Ascending aorta (tissue), 2 donors: ENCODE measurements at regions not wholly inside any gene's neighbourhood (a gene's known extent, or its start where the extent isn't known, plus 50 kb on each side); places are given as distances from the start of the nearest gene placed in this dataset.
"Not testable (repeated sequence)": the region's sequence is repeated elsewhere in the genome, so short reads cannot be mapped to it uniquely, and the experiment has no call there.

ENCODE experiments used
- DNase-seq, 2 donors: peaks; one replicate each; pipeline ENCODE4 v3.0.0-alpha.2; 2019; ENCODE audit warnings: low spot score in 2 of 2
- H3K27ac ChIP-seq, 2 donors: fragments of 200-600 bp; sonication (generic); one replicate each; pipeline ENCODE4 v1.5.1; 2016 to 2017; ENCODE audit warnings: mild to moderate bottlenecking in 1 of 2
- H3K27me3 ChIP-seq: fragments of 200-600 bp; sonication (generic); one replicate; pipeline ENCODE4 v1.5.1; 2017
- H3K36me3 ChIP-seq, 2 donors: fragments of 200-600 bp; sonication (generic); one replicate each; pipeline ENCODE4 v1.5.1; 2016
- H3K4me1 ChIP-seq, 2 donors: fragments of 200-600 bp; sonication (generic); one replicate each; pipeline ENCODE4 v1.5.1; 2016 to 2017; ENCODE audit warnings: mild to moderate bottlenecking in 1 of 2
- H3K4me3 ChIP-seq, 2 donors: fragments of 200-600 bp; sonication (generic); one replicate each; pipeline ENCODE4 v1.5.1; 2016 to 2017; ENCODE audit warnings: mild to moderate bottlenecking in 1 of 2
- H3K9me3 ChIP-seq, 2 donors: fragments of 200-600 bp; sonication (generic); one replicate each; pipeline ENCODE4 v1.5.1; 2016
- intact Hi-C: fragments of 100-400 bp; cut with DNase I; formaldehyde crosslinking; loops from one replicate; pipeline ENCODE4 v1.15.1; 2023
- TF ChIP-seq, protein P1 (sequence below), 3 experiments: fragments of 200-600 bp in 2 of 3; fragments of 450-650 bp in 1 of 3; sonication (generic) in 2 of 3; IDR thresholded peaks; one replicate each; pipeline ENCODE4 v1.5.1; 2016 to 2019; ENCODE audit warnings: antibody characterized with exemption in 3 of 3, mild to moderate bottlenecking in 1 of 3, moderate library complexity in 1 of 3

DNA sequence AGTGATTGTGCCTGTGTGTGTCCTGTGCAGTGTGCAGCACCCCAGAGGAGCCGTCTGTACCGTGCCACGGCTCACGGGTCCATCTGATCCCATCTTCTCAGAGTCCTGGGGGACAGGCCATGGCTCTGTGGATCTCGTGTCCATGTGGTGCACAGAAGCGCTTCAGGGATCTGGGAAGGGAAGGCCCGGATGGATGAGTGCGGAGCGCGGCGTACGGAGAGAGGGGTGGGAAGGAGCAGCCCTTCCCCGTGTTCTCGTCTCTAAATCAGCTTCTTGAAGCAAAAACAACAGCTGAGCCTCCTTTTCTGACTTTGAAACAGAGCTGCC, 208.4 kb downstream of the LAT start:
- H3K27me3 ChIP-seq, H3K36me3 ChIP-seq, H3K9me3 ChIP-seq, H3K27ac ChIP-seq, H3K4me1 ChIP-seq, H3K4me3 ChIP-seq, intact Hi-C loops: not testable (repeated sequence)
- peak in 1 of 2 donors; percentile 37 for DNase-seq

DNA sequence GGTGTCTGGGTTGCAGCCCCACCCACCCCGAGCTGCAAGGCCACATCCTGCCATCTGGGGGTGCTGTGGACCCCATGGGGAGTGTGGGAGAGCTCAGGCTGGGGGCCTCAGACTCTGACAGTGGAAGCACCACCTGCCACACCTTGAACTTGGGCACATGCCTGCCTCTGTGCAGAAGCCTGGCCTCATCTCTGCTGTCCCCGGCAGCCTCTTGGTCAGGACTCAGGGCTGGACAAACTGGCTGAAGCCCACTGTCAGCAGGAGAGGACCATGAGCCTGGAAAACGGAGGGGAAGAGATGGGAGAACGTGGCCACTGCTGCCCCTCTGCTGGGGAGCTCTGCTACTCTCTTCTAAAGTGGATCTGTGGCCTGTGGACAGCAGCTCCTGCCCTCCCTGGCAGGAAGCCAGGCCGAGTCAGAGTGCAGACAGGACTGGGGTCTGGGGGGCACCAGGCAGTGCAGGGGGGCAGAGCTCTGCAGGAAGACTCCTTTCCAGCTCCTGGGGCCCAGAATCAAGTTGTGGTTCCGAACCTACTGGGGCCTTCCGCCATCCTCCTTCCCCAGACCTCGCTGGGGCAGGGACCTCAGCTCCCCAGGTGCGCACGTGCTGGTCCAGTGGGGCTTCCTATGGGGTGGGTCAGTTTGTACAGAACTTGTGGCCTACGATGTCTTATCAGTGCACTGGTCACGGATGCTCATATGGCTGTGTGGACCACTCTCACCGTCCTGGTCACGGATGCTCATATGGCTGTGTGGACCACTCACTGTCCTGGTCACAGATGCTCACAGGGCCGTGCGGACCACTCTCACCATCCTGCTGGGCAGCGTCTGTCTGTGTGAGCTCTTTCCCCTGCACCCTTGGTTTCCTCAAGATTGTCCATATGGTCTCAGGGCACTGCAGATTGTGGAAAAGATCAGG, 207.7 kb downstream of the LAT start:
- no peak overlapping the region for H3K27ac ChIP-seq
- intact Hi-C loops = no loop called here
- TF ChIP-seq, protein P1, sequence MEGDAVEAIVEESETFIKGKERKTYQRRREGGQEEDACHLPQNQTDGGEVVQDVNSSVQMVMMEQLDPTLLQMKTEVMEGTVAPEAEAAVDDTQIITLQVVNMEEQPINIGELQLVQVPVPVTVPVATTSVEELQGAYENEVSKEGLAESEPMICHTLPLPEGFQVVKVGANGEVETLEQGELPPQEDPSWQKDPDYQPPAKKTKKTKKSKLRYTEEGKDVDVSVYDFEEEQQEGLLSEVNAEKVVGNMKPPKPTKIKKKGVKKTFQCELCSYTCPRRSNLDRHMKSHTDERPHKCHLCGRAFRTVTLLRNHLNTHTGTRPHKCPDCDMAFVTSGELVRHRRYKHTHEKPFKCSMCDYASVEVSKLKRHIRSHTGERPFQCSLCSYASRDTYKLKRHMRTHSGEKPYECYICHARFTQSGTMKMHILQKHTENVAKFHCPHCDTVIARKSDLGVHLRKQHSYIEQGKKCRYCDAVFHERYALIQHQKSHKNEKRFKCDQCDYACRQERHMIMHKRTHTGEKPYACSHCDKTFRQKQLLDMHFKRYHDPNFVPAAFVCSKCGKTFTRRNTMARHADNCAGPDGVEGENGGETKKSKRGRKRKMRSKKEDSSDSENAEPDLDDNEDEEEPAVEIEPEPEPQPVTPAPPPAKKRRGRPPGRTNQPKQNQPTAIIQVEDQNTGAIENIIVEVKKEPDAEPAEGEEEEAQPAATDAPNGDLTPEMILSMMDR (IDR thresholded peaks at IDR 0.05) = no peak
- DNase-seq = peak in 1 of 2 donors; percentile 52
- no peaks in the 10 kb centered on the region for H3K4me1 ChIP-seq
- no peaks in the 10 kb centered on the region for H3K36me3 ChIP-seq
- no peaks in the 10 kb centered on the region for H3K9me3 ChIP-seq
- H3K27me3 ChIP-seq = no peaks in the 10 kb centered on the region
- no peak overlapping the region for H3K4me3 ChIP-seq

DNA sequence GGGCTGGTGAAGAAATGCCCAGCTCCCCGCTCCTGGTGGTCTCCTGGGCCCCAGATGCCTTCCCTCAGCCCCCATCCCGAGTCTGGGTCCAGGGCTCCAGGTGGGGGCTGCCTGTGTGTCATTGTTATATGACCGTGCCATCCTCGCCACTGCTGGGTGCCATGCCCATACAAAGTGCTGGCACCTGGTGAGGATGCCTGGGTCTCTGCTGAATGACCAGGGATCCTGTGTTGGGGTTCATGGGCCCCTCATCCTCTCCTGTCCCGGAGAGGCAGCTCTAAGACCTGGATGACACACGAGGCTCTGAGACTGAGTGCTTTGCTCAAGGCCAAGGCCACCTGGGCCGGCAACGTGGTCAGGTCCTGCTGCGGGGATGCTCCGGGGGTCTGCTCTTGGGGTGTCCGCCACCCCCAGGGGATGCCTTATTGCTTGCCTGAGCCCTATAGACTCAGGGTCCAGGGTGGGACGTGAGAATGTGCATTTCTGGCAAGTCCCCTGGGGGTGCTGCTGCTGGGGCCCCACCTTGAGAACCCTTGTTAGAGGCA, 206.9 kb downstream of the LAT start:
- intact Hi-C loops, H3K9me3 ChIP-seq, H3K27ac ChIP-seq, H3K4me3 ChIP-seq, H3K36me3 ChIP-seq, H3K4me1 ChIP-seq, H3K27me3 ChIP-seq: not testable (repeated sequence)
- DNase-seq = peak in 1 of 2 donors; percentile 24

DNA sequence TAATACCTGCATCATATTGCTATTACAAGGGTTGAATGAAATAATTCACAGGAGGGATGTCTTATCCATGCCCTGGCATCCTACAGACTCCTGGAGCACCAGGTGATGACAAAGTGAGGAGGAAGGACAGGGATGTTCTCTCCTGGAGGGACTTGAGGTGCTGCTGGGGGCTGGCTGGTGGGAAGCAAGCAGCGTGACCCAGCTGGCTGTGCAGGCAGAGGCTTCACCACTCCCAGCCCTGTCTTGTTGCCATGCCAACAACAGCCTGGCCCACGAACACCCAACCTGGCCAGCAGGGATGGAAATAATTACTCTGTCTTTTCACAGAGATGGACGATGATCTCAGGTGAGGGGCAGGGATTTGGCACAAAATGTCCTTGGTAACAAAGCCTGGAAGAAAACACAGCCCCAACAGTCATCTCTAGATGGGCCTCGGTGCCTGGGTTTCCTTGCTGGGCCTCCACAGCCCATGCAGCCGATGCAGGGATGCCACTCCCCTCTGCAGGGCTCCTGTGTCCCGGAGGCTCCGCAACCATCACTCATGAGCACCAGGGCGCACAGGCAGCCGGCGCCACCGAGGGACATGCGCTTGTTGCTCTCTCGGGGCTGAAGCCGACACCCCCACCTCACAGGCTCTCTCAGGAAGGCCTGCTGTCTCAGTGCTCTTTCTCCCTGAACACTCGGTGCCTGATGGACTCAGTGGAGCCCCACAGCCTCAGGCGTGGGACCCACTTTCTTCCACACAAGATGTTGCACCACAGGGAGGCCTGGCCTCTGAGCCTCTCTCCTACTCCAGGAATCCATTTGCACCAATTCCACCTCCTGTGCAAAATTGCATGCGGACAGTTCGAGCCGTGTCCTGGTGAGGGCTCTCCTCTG, 205.9 kb downstream of the LAT start:
- H3K9me3 ChIP-seq, H3K4me1 ChIP-seq, H3K27me3 ChIP-seq, H3K27ac ChIP-seq, intact Hi-C loops, H3K36me3 ChIP-seq, H3K4me3 ChIP-seq: not testable (repeated sequence)
- peak in 1 of 2 donors; percentile 54 for DNase-seq

DNA sequence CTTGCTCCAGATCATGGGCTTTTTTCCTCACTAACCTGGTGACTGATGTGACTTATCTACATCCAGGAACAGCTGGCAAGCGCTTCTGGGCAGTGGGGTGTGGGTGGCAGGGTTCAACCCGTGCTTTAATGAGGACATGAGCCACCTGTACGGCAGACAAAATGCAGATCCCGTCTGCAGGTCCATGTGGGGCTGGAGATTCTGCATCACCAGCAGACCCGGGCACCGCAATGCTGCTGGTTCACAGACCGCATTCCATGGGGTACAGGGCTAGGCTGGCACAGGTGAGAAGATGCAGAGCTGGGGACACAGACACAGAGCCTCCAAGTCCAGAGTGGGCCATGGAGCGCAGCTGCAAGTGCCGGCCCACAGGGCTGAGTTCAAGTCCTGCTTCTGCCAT, 204.0 kb downstream of the LAT start:
- H3K4me1 ChIP-seq, H3K27me3 ChIP-seq, H3K9me3 ChIP-seq, intact Hi-C loops, H3K27ac ChIP-seq, H3K4me3 ChIP-seq, H3K36me3 ChIP-seq: not testable (repeated sequence)
- peak in 1 of 2 donors; percentile 35 for DNase-seq

DNA sequence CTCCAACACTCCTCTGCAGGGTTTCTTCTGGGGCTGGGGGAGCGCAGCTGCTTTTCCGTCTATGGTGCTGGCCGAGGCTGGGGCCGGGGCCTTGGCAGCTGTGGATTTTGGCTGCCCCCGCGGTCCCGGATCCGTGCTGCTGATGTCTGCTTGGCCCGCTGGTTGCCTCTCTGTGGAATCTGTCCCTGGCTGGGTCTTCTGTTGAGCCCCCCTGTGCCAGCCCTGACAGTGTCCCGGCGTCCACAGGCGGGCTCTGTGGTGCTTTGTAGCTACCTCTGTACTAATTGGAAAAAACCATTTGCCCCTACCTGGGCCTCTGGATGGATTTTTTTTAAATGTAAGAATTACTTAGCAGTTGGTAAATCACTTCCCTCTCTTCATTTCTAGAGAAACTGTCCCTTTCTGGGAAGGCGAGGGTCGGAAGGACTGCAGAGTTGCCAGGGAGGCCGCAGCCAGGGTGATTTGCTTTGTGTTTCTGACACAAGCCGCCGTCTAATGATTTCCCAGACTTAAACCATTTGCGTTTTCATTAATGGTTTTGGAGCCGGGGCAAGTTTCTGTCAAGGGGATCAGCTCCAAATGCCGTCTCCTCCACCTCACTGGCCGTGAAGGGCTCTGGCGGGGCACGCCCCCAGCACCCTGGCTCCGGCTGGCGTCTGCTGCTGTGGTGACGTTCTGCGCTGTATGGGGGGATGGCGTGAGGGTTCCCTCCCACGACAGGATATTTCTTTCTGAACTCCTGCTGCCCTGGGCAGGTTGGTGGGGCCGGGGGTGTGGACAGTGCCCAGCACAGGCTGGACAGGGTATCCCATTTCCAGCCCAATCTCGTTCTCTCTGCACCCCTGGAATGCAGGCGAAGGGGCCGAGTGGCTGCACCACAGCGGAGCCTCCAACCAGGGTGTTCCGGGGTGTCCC, 201.7 kb downstream of the LAT start:
- H3K4me1 ChIP-seq = not testable (repeated sequence)

DNA sequence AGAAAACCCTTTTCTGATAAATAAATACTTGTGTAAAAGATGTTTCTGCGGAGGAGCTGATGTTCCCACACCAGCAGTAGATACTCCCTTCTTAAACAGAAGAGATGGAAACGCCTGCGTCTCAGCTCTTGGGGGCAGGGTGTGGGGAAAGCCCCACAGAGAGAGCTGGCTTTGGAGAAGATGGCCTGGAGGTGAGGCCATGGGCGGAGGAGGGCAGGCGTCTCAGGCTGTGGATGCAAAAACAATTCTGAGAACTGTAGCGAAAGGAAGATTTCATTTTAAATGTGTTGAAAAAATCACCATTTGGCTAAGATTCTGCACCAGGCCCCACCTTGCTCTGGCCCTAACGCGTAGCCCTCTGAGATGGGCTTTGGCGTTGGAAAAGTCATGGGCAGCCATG, 201.0 kb downstream of the LAT start:
- peak in 1 of 2 donors; percentile 38 for DNase-seq
- H3K27me3 ChIP-seq, H3K4me3 ChIP-seq, intact Hi-C loops, H3K9me3 ChIP-seq, H3K36me3 ChIP-seq, H3K4me1 ChIP-seq: not testable (repeated sequence)
- peak overlapping the region; percentile 6 to 7 for H3K27ac ChIP-seq

More for the DNA sequence above, 201.7 kb downstream of the LAT start:
- H3K36me3 ChIP-seq, H3K9me3 ChIP-seq, H3K27me3 ChIP-seq, intact Hi-C loops, H3K4me3 ChIP-seq: not testable (repeated sequence)
- peak in 1 of 2 donors; percentile 57 for DNase-seq
- peak overlapping the region in 1 of 2 donors; percentile 6 for H3K27ac ChIP-seq

DNA sequence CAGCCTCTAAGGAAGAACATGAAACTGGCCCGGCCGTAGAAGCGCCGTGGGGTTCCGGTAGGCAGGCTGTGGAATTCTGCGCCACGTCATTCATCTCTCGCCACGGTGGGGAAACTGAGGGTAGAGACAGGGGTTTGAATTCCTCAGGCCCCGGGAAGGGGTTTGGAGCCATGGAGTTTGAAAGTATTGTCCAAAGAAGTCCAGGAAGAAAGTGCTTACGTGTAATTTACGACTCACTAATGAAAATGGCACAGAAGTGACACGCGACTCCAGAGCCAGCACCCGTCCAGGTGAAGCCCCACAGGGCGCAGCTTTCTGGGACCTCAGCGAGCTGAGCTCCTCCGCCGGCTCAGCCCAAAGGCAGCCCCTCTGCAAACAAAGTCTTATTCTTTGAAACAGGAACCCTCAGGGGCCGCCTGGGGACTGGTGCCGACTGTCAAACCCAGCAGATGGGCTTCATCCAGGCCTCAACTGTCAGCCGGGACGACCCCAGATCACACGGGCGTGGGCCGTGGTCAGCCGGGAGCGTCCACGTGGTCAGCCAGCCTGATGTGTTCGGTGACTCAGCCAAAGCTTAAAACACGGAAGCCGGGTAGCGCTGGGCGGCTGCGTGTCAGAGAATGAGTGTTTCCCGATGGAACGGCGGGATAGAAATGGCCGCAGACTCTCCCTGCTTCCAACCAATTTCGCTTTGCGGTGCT, 200.0 kb downstream of the LAT start:
- intact Hi-C loops, H3K27me3 ChIP-seq, H3K4me1 ChIP-seq, H3K9me3 ChIP-seq, H3K4me3 ChIP-seq, H3K36me3 ChIP-seq: not testable (repeated sequence)
- DNase-seq = peak in 1 of 2 donors; percentile 75
- H3K27ac ChIP-seq = peak overlapping the region in 1 of 2 donors; percentile 40

DNA sequence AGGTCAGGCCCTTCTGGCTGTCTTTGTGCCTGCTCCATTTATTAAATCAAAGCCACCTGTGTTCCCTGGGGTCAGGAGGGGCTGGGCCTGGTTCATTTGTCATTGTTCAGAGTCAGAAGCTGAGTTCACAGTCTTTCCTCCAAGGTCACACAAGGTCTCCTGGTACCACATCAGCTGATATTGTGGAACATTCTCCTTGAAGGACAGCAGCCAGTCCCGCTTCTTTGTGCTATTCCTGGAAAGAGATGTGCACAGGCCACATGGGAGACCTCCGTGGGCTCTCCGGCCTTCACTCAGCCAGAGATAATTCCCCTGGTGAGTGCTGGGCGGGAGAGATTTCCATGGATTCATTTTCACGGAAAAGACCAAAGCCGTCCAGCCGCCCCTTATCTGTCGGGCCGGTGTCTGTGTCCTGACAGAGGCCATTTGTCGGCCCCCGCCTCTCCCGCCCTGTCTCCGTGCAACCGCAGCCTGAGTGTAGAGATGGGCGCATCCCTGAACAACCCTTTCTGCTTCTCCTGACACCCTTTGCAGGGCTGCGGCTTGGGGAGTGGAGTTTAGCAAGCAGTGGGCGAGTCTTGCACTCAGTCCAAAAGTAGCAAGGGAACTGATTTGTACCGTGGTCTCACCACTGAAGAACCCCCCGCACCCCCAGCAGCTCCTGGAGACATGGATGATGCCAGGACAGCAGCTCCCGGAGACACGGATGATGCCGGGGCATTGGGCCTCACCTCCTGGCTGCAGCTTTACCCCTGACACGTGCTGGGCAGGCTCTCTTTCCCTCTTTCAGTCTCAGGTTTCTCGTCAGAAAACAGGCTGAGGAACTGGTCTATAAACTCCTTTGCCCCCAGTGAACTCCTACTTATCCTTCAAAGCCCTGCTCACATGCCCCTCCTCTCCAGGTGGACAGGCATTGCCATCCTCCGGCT, 198.4 kb downstream of the LAT start:
- H3K9me3 ChIP-seq, H3K4me1 ChIP-seq, H3K27ac ChIP-seq, intact Hi-C loops, H3K36me3 ChIP-seq, H3K27me3 ChIP-seq, H3K4me3 ChIP-seq: not testable (repeated sequence)
- peak in 1 of 2 donors; percentile 60 for DNase-seq
